NB4 (cell line): ENCODE measurements at regions not wholly inside any gene's neighbourhood (a gene's known extent, or its start where the extent isn't known, plus 50 kb on each side); places are given as distances from the start of the nearest gene placed in this dataset.

Source experiments
- DNase-seq: peaks from one replicate; pipeline ENCODE4 v3.0.0; 2010; ENCODE audit warnings: low read depth
- H3K4me3 ChIP-seq: one replicate; pipeline ENCODE4 v1.5.1; 2011; ENCODE audit warnings: mild to moderate bottlenecking, low read depth, low read length, moderate library complexity
- CTCF ChIP-seq: IDR thresholded peaks from one replicate; pipeline ENCODE4 v1.5.1; 2012; ENCODE audit warnings: low read depth, low read length
- MAX ChIP-seq: IDR thresholded peaks from 2 replicates; pipeline ENCODE4 v1.6.1; 2011; ENCODE audit warnings: low read depth, low read length
- MYC ChIP-seq: IDR thresholded peaks from 2 replicates; pipeline ENCODE4 v1.6.1; 2011; ENCODE audit warnings: low read depth, low read length
- POLR2A ChIP-seq: IDR thresholded peaks from 2 replicates; pipeline ENCODE4 v1.6.1; 2011; ENCODE audit warnings: mild to moderate bottlenecking; ENCODE audit not compliant: insufficient read length; ENCODE audit errors: extremely low read depth

GRCh38 chr12:107385509-107385908 is 292.2 kb upstream of the CRY1 start:
- H3K4me3 ChIP-seq: no peak overlapping the region
- DNase-seq: no peak
- TF ChIP-seq CTCF (no peak), MAX (no peak)

- no peak overlapping the region for H3K4me3 ChIP-seq
- no peak for TF ChIP-seq MYC
- no peak for TF ChIP-seq CTCF
- no peak for TF ChIP-seq POLR2A
- no peak for TF ChIP-seq MAX
- DNase-seq: no peak
Measured at GRCh38 chr12:107386569-107386968, 293.2 kb upstream of the CRY1 start.

GRCh38 chr12:107388263-107388662 is 294.9 kb upstream of the CRY1 start:
- H3K4me3 ChIP-seq: no peak overlapping the region
- TF ChIP-seq MAX: no peak
- no peak for TF ChIP-seq CTCF
- no peak for TF ChIP-seq POLR2A
- TF ChIP-seq MYC: no peak
- DNase-seq: no peak

GRCh38 chr12:107390414-107390813 is 295.2 kb upstream of the PWP1 start:
- H3K4me3 ChIP-seq: no peak overlapping the region
- TF ChIP-seq MAX: no peak
- no peak for TF ChIP-seq CTCF
- TF ChIP-seq MYC: no peak
- TF ChIP-seq POLR2A: no peak
- no peak for DNase-seq

DNA sequence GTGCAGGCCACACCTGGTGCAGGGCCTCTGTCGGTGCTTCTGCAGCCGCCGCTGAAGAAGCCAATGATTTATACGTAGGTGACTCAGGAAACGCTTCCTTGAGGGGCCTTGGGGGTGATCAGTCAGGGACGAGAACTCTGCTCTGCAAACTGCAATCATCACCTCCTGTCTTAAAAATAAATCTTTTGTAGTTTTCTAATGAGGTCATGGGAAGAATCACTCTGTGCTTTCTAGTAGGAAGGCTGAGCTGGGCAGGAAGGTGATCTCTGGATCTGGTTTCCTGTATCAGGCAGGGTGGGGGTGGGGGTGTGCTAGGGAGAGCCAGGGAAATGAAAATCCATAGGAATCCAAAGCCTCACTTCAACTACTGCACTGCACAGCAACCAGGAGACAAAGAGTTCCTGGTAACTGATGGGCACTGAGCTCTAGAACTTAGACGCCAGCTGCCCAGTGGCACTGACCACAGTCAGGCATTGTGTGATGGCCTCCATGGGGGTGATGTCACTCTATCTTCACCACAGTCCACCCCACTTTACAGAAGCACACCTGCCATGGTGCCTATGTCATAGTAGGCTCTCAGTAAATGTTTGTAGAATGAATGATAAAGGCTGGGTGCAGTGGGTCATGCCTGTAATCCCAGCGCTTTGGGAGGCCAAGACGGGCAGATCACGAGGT is 292.4 kb upstream of the PWP1 start:
- H3K4me3 ChIP-seq: no peak overlapping the region
- TF ChIP-seq MAX (no peak), POLR2A (no peak), CTCF (no peak)
- DNase-seq: no peak

GRCh38 chr12:107394693-107395092 is 290.9 kb upstream of the PWP1 start:
- no peak for DNase-seq

More at GRCh38 chr12:107394693-107395092, 290.9 kb upstream of the PWP1 start:
- no peak overlapping the region for H3K4me3 ChIP-seq
- no peak for TF ChIP-seq MAX
- no peak for TF ChIP-seq MYC
- no peak for TF ChIP-seq CTCF
- TF ChIP-seq POLR2A: no peak
